ENCODE measurements at regions not wholly inside any gene's neighbourhood (a gene's known extent, or its start where the extent isn't known, plus 50 kb on each side); places are given as distances from the start of the nearest gene placed in this dataset.

DNA sequence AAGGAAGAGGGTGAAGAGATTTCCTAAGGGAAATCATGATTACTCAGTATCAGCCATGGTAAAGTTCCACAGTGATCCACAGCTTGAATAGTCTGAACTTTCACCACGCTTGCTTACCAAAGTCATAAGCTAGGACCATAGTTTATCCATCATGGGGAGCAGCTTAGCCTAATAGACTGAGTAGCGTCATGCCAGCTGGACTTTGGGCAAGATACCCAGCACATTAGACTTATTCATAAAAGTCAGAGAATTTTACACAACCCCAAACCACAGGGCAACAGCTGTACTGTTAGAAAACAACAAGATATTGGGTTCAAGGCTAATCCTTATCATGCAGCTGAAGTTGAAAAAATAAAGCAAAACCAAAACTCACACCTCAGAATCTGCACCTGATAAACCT, 491.0 kb downstream of the XPNPEP1 start:
- DNase-seq (ENCODE audit: low read depth, low spot score) (no peak), ATAC-seq (no peak)
- ChIA-PET CTCF (no interaction called here), POLR2A (no interaction called here)
- no peak for TF ChIP-seq TCF7L2 (IDR thresholded peaks at IDR 0.05; ENCODE audit: low read depth, low read length)
- no peak for TF ChIP-seq SIN3A (IDR thresholded peaks at IDR 0.05; ENCODE audit: borderline replicate concordance, insufficient read depth, low read depth, low read length)
- TF ChIP-seq POLR2AphosphoS5 (IDR thresholded peaks at IDR 0.05; ENCODE audit: low read depth, low read length): no peak
- TF ChIP-seq, protein P1, sequence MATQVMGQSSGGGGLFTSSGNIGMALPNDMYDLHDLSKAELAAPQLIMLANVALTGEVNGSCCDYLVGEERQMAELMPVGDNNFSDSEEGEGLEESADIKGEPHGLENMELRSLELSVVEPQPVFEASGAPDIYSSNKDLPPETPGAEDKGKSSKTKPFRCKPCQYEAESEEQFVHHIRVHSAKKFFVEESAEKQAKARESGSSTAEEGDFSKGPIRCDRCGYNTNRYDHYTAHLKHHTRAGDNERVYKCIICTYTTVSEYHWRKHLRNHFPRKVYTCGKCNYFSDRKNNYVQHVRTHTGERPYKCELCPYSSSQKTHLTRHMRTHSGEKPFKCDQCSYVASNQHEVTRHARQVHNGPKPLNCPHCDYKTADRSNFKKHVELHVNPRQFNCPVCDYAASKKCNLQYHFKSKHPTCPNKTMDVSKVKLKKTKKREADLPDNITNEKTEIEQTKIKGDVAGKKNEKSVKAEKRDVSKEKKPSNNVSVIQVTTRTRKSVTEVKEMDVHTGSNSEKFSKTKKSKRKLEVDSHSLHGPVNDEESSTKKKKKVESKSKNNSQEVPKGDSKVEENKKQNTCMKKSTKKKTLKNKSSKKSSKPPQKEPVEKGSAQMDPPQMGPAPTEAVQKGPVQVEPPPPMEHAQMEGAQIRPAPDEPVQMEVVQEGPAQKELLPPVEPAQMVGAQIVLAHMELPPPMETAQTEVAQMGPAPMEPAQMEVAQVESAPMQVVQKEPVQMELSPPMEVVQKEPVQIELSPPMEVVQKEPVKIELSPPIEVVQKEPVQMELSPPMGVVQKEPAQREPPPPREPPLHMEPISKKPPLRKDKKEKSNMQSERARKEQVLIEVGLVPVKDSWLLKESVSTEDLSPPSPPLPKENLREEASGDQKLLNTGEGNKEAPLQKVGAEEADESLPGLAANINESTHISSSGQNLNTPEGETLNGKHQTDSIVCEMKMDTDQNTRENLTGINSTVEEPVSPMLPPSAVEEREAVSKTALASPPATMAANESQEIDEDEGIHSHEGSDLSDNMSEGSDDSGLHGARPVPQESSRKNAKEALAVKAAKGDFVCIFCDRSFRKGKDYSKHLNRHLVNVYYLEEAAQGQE (IDR thresholded peaks at IDR 0.05; ENCODE audit: insufficient read depth in 1 of 2, low read depth in 2 of 2, low read length in 1 of 2): no peak
- TF ChIP-seq, protein P2, sequence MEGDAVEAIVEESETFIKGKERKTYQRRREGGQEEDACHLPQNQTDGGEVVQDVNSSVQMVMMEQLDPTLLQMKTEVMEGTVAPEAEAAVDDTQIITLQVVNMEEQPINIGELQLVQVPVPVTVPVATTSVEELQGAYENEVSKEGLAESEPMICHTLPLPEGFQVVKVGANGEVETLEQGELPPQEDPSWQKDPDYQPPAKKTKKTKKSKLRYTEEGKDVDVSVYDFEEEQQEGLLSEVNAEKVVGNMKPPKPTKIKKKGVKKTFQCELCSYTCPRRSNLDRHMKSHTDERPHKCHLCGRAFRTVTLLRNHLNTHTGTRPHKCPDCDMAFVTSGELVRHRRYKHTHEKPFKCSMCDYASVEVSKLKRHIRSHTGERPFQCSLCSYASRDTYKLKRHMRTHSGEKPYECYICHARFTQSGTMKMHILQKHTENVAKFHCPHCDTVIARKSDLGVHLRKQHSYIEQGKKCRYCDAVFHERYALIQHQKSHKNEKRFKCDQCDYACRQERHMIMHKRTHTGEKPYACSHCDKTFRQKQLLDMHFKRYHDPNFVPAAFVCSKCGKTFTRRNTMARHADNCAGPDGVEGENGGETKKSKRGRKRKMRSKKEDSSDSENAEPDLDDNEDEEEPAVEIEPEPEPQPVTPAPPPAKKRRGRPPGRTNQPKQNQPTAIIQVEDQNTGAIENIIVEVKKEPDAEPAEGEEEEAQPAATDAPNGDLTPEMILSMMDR (IDR thresholded peaks at IDR 0.05): no peak
- no TSS peak for BruUV-seq (replicated peaks)
- no peaks in the 10 kb centered on the region for H3K27me3 ChIP-seq (ENCODE audit: control insufficient read depth, insufficient read depth, low read length)
- H3K4me1 ChIP-seq (ENCODE audit: control insufficient read depth, insufficient read depth, low read length): no peaks in the 10 kb centered on the region
- no peaks in the 10 kb centered on the region for H3K9me3 ChIP-seq (ENCODE audit: control insufficient read depth, insufficient read depth, low read depth, low read length)
- H3K27ac ChIP-seq (ENCODE audit: low read length): no peak overlapping the region
- in situ Hi-C loops (cut with HindIII; ENCODE audit: low pct_unique_long_range_greater_than_20kb, low sequenced_read_pairs) (no loop called here), intact Hi-C loops (cut with micrococcal nuclease; ENCODE audit: unreplicated experiment) (no loop called here)
- H3K4me3 ChIP-seq (ENCODE audit: low read depth in 2 of 2, low read length in 2 of 2): no peak overlapping the region
- H3K36me3 ChIP-seq (ENCODE audit: control insufficient read depth, insufficient read depth, low read length): no peaks in the 10 kb centered on the region

DNA sequence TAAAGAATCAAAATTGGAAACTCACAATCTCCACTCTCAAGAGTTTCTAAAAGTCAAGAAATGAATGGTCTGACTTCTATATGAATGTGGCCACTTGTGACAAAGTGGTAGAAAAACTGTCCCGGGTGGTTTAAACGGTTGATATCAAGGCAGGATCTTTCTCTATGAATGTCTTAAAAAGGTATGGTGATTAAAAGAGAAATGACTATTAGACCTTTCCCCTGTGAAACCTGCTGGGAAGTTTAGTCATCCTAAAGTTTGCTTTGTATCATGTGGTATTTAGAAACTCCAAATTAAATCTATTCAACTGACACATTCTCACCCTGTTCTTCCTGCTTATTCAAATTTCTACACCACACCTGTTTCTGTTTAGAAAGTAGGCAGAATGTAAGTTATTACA, 492.5 kb downstream of the XPNPEP1 start:
- H3K27ac ChIP-seq (ENCODE audit: low read length): no peak overlapping the region
- POLR2A ChIA-PET: no interaction called here
- H3K27me3 ChIP-seq (ENCODE audit: control insufficient read depth, insufficient read depth, low read length): no peaks in the 10 kb centered on the region
- no TSS peak for BruUV-seq (replicated peaks)
- intact Hi-C loops (cut with micrococcal nuclease; ENCODE audit: unreplicated experiment) (no loop called here), in situ Hi-C loops (cut with HindIII; ENCODE audit: low pct_unique_long_range_greater_than_20kb, low sequenced_read_pairs) (no loop called here)
- no peak for DNase-seq (ENCODE audit: low read depth, low spot score)
- no peaks in the 10 kb centered on the region for H3K4me1 ChIP-seq (ENCODE audit: control insufficient read depth, insufficient read depth, low read length)
- TF ChIP-seq, protein P1 (IDR thresholded peaks at IDR 0.05; ENCODE audit: insufficient read depth in 1 of 2, low read depth in 2 of 2, low read length in 1 of 2): no peak
- TF ChIP-seq, protein P2 (IDR thresholded peaks at IDR 0.05): no peak
- no peak for TF ChIP-seq TCF7L2 (IDR thresholded peaks at IDR 0.05; ENCODE audit: low read depth, low read length)
- TF ChIP-seq SIN3A (IDR thresholded peaks at IDR 0.05; ENCODE audit: borderline replicate concordance, insufficient read depth, low read depth, low read length): no peak
- TF ChIP-seq POLR2AphosphoS5 (IDR thresholded peaks at IDR 0.05; ENCODE audit: low read depth, low read length): no peak
- CTCF ChIA-PET: no interaction called here
- H3K36me3 ChIP-seq (ENCODE audit: control insufficient read depth, insufficient read depth, low read length): no peaks in the 10 kb centered on the region
- no peak overlapping the region for H3K4me3 ChIP-seq (ENCODE audit: low read depth in 2 of 2, low read length in 2 of 2)
- ATAC-seq: no peak
- H3K9me3 ChIP-seq (ENCODE audit: control insufficient read depth, insufficient read depth, low read depth, low read length): no peaks in the 10 kb centered on the region

Measured in Panc1 (cell line).